ENCODE measurements at regions not wholly inside any gene's neighbourhood (a gene's known extent, or its start where the extent isn't known, plus 50 kb on each side); places are given as distances from the start of the nearest gene placed in this dataset.

DNA sequence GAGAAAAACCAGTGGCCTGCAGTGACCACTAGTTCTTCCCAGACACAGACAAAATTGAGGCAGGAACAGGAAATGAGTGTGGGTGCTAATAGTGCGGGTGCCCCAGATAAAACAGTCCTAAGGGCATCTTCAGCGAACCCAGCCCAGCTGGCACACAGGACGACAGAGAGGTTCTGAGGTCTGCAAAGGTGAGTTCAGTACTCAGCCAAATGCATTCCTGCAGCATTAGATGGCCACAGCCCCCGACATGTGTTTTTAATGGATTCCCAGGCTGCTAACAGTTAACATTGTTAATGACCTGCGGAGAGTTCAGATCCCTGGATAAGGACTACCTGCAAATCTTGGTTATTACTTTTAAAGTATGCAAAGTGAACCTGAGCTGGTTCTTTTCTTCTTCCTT, 196.0 kb downstream of the HIBADH start:
- no peak for DNase-seq

DNA sequence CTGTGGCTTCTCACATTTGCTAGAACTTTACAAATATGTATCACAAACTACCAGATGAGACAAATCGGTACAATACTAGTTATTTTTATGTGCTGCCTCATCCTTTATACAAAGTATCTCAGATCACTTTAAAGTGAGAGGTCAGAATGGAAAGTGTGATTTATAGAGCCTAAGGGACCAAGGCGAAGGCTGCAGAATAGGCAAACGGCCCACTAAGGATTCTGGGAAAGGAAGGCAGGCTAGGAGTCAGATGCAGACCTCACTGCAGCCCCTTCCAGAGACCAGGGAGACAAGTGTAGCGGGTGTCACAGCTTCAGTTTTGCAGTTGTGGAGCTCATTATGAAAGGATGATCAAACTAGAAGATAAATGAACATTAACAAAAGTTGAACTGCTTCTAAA, 190.6 kb downstream of the HIBADH start:
- no peak for DNase-seq
